ENCODE measurements at regions not wholly inside any gene's neighbourhood (a gene's known extent, or its start where the extent isn't known, plus 50 kb on each side); places are given as distances from the start of the nearest gene placed in this dataset.

DNA sequence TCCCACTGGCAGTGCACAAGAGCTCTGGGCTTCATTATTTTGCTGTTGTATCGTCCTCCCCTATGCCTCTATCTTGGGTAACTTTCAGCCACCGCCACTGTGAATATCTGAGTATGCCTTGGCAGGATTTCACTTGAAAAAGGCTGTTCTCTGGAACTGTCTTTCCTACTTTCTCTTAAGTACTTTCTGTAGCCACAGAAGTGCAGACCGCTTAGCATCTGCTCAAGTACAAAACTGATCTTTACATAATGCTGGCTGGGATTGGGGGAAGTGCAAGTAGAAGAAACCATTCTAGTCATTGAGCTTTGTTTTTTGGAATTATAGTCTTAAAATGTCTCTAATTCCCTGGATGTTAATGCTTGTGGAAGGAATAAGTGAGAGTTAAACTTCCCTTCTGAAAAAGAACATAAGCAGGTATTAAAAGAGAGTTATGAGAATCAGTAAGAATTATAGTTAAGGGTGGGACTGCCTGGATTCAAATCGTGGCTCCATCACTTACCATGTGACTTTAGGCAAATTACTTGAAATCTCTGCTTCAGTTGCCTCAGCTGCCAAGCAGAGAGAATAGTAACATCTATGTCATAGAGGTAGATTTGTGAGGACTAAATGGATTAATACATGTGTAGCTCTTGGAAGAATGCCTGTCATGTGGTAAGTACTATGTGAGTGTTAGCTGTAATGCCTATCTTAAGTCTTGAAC, 77.5 kb downstream of the MID1IP1 start:
- H3K27ac Mint-ChIP-seq = peak overlapping the region; percentile 67
- POLR2A ChIA-PET = interaction anchor here (1.6 to 1.9 kb wide), 2 partner anchors 75 to 78 kb away, joined by 4 to 6 read pairs; partner anchors contain the start of gene MID1IP1

DNA sequence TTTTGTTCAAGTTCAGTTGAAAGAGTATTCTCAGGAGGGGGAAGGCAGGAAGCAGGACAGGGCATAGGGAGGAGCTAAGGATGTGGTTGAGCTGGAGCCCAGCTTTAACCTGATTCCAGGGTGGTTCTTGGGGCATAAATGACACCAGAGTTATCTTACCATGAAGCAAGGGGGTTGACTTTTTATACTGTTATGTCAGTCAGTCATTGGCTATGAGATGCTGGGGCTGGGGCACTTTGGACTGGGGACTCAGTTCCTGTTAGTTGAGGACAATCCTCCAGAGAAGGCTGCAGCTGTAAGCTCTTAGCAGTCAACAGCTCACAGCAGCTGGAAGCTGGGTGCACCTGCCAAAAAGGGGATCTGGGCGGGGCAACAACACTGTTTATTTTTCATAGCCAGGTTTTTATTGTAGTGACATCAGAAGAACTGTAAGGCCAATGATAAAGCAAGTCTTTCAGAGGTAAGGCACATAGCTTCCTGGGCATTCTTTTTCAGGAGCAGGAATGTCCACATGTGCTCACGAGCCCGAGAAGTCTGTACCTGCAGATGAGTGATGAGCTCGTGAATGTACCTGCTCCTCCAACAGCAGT, 78.5 kb downstream of the MID1IP1 start:
- Mint-ChIP-seq H3K27me3 (no peaks in the 10 kb centered on the region), H3K4me1 (peaks cover 8% of the 10 kb centered on the region), H3K4me3 (peak overlapping the region; percentile 44), H3K27ac (peak overlapping the region; percentile 51), H3K36me3 (no peaks in the 10 kb centered on the region), H3K9me3 (no peaks in the 10 kb centered on the region)
- ATAC-seq (ENCODE audit: low read depth) (peak; percentile 78), DNase-seq (no peak)
- POLR2A ChIA-PET = interaction anchor here (0.9 to 1.9 kb wide), 5 partner anchors 12 to 78 kb away, joined by 3 to 6 read pairs (median 4); partner anchors contain the start of gene MID1IP1

More for the DNA sequence above, 77.5 kb downstream of the MID1IP1 start:
- DNase-seq (no peak), ATAC-seq (ENCODE audit: low read depth) (no peak)
- Mint-ChIP-seq H3K27me3 (no peaks in the 10 kb centered on the region), H3K36me3 (no peaks in the 10 kb centered on the region), H3K4me3 (no peak overlapping the region), H3K4me1 (peaks cover 8% of the 10 kb centered on the region), H3K9me3 (no peaks in the 10 kb centered on the region)

DNA sequence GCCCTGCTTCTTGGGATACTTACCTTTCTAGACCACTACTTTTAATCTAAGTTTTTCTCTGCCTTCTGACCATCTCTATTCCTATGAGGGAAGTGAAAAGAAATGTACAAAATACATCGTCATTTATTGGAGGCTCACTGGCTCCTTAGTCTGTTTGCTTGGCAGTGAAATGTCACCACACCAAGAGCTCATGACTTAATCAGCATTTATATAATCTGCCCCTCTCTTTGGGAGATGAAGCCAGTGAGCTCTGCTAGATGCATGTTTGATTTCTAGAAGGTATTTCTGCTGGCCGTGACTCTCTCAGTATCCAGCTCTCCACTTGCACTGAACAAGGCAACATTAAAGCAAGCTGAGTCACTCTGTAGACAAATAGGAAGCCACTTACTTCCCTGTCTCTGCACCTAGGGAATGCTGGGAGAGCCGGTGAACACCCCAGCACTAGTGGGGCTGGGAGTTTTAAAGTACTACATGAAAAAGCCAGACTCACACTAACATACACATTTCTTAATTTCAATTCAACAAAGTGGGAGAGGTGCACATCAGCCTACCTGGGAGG, 79.1 kb downstream of the MID1IP1 start:
- H3K27me3 Mint-ChIP-seq = no peaks in the 10 kb centered on the region
- no peak overlapping the region for H3K4me3 Mint-ChIP-seq
- no peak for DNase-seq
- H3K9me3 Mint-ChIP-seq = no peaks in the 10 kb centered on the region
- H3K27ac Mint-ChIP-seq = no peak overlapping the region
- peaks cover 8% of the 10 kb centered on the region for H3K4me1 Mint-ChIP-seq
- ATAC-seq (ENCODE audit: low read depth) = no peak
- no peaks in the 10 kb centered on the region for H3K36me3 Mint-ChIP-seq
- POLR2A ChIA-PET = interaction anchor here (0.9 to 1.9 kb wide), 5 partner anchors 12 to 79 kb away, joined by 3 to 6 read pairs (median 4); partner anchors contain the start of gene MID1IP1

DNA sequence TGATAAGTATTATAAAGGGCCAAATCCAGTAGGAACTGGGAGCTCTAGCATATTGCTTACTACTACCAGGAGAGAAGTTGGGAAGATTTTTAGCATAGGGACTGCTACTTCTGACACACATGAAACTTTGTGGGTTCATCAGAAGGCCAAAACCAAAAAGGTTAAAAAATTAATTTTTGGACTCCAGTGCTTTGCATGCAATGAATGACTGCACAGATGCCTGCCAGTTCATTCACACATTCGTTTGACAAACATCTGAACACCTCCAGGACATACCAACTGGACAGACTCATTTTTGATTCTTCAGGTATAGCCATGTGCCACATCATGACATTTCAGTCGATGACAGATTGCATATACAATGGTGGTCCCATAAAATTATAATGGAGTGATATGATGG, 79.8 kb downstream of the MID1IP1 start:
- ATAC-seq (ENCODE audit: low read depth) (no peak), DNase-seq (no peak)
- no peaks in the 10 kb centered on the region for H3K27me3 Mint-ChIP-seq
- no peak overlapping the region for H3K27ac Mint-ChIP-seq
- no peak overlapping the region for H3K4me3 Mint-ChIP-seq
- POLR2A ChIA-PET = interaction anchor here (1.9 kb wide), 1 partner anchor 77 kb away, joined by 6 read pairs; no protein-coding TSS in a partner anchor
- peaks cover 8% of the 10 kb centered on the region for H3K4me1 Mint-ChIP-seq
- no peaks in the 10 kb centered on the region for H3K36me3 Mint-ChIP-seq
- no peaks in the 10 kb centered on the region for H3K9me3 Mint-ChIP-seq

DNA sequence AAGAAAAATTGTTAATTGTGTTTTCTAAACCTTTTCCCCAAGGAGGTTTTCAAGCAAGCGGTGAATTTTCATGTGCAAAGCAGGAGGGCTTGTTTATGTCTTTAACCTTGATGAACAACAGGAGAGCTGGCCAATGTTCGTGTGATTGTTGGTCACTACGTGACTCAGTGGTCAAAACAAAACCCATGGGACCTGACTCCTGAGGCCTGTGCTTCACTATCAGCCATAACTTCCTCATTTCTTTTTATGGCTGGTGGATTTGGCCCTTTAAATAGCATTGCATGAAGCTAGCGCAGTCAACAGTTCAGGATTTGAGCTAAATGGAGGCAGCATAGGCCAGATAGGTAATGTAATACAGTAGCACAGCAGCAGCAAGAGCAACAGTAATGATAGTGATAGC, 80.5 kb downstream of the MID1IP1 start:
- Mint-ChIP-seq H3K4me1 (peaks cover 8% of the 10 kb centered on the region), H3K27ac (no peak overlapping the region), H3K4me3 (no peak overlapping the region), H3K27me3 (no peaks in the 10 kb centered on the region), H3K36me3 (no peaks in the 10 kb centered on the region), H3K9me3 (no peaks in the 10 kb centered on the region)
- ATAC-seq (ENCODE audit: low read depth) (no peak), DNase-seq (no peak)
- POLR2A ChIA-PET = no interaction called here

DNA sequence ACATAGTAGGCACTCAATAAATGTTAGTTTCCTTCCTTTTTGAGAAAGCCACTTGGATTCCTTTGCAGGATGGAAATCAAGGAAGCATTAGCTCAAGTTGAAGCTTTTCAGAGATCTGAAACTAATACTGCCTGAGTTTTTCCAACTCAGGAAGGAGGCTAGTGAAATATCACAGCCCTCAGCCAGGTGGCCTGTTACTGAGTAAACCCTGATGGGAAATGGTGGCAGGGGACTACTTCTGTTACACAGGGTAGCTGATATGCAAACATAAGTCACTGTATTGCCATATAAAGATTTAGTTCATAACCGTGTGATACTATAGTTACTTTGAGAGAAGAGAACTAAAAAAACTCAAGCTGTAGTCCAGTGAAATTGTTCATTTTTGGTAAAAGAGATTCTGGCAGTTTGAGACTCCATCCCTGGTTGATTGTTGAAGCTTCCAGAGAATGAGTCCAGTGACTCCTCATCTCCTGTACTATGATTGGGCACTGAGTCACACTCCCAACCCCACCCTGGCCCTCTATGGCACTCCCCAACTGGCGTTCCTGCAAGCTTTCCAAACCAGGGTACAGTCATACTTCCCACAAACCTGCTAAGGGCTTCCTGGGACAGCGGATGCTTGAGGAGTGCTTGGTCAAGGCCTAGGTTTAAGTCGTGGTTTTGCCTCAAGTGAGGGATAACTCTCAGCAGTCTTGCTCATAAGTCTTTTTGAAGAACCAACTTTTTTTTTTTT, 81.8 kb downstream of the MID1IP1 start:
- H3K36me3 Mint-ChIP-seq = no peaks in the 10 kb centered on the region
- H3K27ac Mint-ChIP-seq = no peak overlapping the region
- DNase-seq (no peak), ATAC-seq (ENCODE audit: low read depth) (no peak)
- H3K27me3 Mint-ChIP-seq = no peaks in the 10 kb centered on the region
- POLR2A ChIA-PET = no interaction called here
- H3K4me3 Mint-ChIP-seq = no peak overlapping the region
- H3K9me3 Mint-ChIP-seq = no peaks in the 10 kb centered on the region
- H3K4me1 Mint-ChIP-seq = peaks cover 8% of the 10 kb centered on the region

DNA sequence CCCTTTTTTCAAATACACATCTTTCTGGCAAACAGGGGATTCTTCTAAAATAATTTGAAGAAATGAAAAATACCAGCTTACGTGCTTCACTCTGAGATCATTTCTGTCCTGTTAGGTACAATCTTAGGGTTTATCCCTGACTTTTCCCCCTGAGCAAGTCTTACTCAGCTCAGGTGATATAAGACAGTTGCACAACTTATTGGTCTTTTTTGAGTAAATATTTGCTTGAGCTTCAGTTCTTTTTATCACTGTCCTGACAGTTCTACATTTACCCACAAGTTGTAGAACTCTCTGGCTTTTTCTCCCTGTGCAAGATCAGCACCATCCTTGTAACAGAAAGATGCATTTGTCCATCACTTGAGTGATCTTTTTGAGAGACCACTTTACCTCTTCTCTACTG, 84.9 kb downstream of the MID1IP1 start:
- H3K27ac Mint-ChIP-seq = no peak overlapping the region
- DNase-seq = no peak
- no peaks in the 10 kb centered on the region for H3K9me3 Mint-ChIP-seq

DNA sequence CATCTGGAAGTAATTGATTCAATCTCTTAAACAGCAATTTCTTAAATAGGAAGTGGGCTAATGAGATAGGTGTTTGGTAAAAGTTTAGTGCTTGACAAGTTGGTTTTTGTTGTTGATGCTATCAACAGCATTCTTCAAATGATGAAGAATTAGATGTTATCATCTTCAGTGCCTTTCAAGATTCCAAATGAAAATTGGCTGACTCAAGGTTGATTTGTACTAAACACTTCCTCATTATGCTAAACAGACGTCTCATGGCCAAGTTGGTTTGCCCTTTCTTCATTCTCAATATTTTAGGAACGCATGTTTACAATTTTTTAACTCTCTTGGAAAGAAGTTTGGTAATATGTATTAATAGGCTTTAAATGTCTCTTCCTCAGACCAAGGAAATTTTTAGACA, 86.0 kb downstream of the MID1IP1 start:
- ATAC-seq (ENCODE audit: low read depth) (no peak), DNase-seq (no peak)
- Mint-ChIP-seq H3K36me3 (no peaks in the 10 kb centered on the region), H3K9me3 (no peaks in the 10 kb centered on the region), H3K27me3 (no peaks in the 10 kb centered on the region), H3K4me1 (peaks cover 8% of the 10 kb centered on the region), H3K27ac (no peak overlapping the region), H3K4me3 (no peak overlapping the region)
- POLR2A ChIA-PET = no interaction called here

More for the DNA sequence above, 84.9 kb downstream of the MID1IP1 start:
- Mint-ChIP-seq H3K4me3 (no peak overlapping the region), H3K4me1 (no peaks in the 10 kb centered on the region), H3K27me3 (no peaks in the 10 kb centered on the region), H3K36me3 (no peaks in the 10 kb centered on the region)
- ATAC-seq (ENCODE audit: low read depth) = no peak
- POLR2A ChIA-PET = no interaction called here

DNA sequence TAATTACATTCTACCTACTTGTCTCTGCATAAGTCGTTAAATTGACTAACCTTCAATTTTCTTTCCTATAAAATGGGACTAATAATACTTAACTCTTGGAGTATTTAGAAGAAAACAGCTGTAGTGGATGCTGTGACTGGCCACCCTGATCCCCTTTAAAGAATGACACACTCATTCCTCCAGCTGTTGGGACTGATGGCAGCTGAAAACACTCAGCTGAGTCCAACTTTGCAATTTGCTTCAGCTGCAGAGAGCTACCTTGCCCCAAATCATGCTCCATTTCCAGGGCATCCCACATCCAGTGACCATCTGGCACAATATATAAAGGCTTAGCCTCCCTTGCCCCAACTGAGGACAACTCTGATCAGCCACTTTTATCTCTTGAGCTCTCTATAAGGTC, 89.1 kb downstream of the MID1IP1 start:
- no peaks in the 10 kb centered on the region for H3K9me3 Mint-ChIP-seq
- H3K27ac Mint-ChIP-seq = no peak overlapping the region
- DNase-seq (no peak), ATAC-seq (ENCODE audit: low read depth) (no peak)
- H3K27me3 Mint-ChIP-seq = no peaks in the 10 kb centered on the region
- POLR2A ChIA-PET = no interaction called here
- H3K4me3 Mint-ChIP-seq = no peak overlapping the region
- H3K36me3 Mint-ChIP-seq = no peaks in the 10 kb centered on the region
- peaks cover 10% of the 10 kb centered on the region for H3K4me1 Mint-ChIP-seq

DNA sequence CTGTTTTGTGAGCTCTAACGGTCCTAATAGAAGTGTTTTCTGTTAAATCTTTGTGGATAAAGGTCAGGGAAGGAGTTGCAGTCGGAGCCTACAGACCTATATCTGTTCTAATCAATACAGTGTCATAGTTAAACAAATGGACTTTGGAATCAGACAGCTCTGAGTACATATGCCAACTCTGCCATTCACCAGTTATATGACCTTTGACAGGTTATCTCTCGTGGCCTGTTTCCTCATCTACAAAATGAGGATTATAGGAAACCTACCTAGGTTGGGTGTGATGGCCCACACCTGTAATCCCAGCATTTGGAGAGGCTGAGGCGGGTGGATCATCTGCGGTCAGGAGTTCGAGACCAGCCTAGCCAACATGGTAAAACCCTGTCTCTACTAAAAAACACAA, 89.7 kb downstream of the MID1IP1 start:
- no peak overlapping the region for H3K4me3 Mint-ChIP-seq
- peaks cover 10% of the 10 kb centered on the region for H3K4me1 Mint-ChIP-seq
- no peak for DNase-seq
- no peaks in the 10 kb centered on the region for H3K36me3 Mint-ChIP-seq
- no peaks in the 10 kb centered on the region for H3K9me3 Mint-ChIP-seq
- no peak for ATAC-seq (ENCODE audit: low read depth)
- no peaks in the 10 kb centered on the region for H3K27me3 Mint-ChIP-seq
- POLR2A ChIA-PET = interaction anchor here (1.3 to 1.7 kb wide), 2 partner anchors 87 to 89 kb away, joined by 6 to 9 read pairs; partner anchors contain the start of gene MID1IP1
- H3K27ac Mint-ChIP-seq = no peak overlapping the region

DNA sequence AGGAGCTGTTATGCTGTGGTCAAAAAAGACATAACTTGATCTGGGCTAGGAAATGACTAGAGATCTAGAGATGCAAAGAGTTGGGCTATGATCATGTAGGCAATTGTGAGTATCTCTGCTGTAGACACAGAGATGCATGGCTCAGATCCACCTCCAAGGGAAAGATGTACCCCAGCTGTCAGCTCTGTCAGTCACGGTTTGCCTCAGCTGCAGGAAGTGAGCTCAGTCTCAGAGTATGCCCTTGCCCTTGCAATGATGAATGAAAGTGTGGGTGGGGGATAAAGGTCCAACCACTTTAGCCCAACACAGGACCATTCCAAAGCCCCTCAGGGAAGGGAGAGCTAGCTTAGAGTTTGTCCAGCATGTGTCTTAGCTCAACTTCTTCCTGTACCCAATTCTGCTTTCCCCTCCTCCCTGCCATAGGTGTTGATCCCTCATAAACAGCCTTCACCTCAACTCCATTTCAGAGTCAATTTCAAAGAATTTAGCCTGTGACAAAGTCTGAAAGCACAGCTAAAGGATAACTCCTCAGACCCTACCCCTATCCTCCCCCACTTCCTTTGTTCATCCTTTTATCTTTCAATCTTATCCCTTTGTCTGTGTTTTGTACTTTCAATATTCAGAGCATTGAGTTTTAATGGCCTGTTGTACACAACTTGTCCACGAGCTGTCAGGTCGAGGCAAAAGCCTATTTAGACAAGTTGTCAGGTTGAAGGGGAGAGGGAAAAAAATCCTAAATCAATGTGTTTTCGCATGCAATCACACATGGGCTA, 90.6 kb downstream of the MID1IP1 start:
- Mint-ChIP-seq H3K27me3 (no peaks in the 10 kb centered on the region), H3K4me3 (no peak overlapping the region), H3K4me1 (peaks cover 10% of the 10 kb centered on the region), H3K36me3 (no peaks in the 10 kb centered on the region), H3K9me3 (no peaks in the 10 kb centered on the region), H3K27ac (peak overlapping the region; percentile 52)
- POLR2A ChIA-PET = interaction anchor here (0.7 to 1.7 kb wide), 4 partner anchors 12 to 90 kb away, joined by 3 to 9 read pairs (median 6); partner anchors contain the start of gene MID1IP1
- no peak for DNase-seq
- peak; percentile 93 for ATAC-seq (ENCODE audit: low read depth)

DNA sequence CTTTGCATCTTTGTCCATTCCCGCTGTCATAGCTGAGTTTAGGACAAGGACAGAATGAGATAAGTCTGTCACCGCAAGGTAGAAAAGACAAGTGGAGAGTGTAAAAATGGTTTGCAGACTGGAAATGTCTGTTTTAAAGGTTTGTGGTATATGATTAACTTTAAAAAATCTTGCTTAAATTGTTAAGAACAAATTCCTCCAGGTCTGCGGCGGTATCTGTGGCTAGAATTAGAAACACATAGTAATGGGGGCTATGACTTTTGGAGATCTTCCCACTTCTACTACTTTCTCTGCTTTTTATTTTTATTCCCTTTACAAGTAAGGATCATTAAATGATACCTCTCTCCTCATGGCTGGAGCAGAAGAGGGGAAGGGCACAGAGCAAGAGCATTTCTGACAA, 92.2 kb downstream of the MID1IP1 start:
- ATAC-seq (ENCODE audit: low read depth) (no peak), DNase-seq (no peak)
- no peaks in the 10 kb centered on the region for H3K27me3 Mint-ChIP-seq
- H3K4me3 Mint-ChIP-seq = no peak overlapping the region
- POLR2A ChIA-PET = no interaction called here
- peaks cover 10% of the 10 kb centered on the region for H3K4me1 Mint-ChIP-seq
- H3K36me3 Mint-ChIP-seq = no peaks in the 10 kb centered on the region
- H3K9me3 Mint-ChIP-seq = no peaks in the 10 kb centered on the region
- no peak overlapping the region for H3K27ac Mint-ChIP-seq

DNA sequence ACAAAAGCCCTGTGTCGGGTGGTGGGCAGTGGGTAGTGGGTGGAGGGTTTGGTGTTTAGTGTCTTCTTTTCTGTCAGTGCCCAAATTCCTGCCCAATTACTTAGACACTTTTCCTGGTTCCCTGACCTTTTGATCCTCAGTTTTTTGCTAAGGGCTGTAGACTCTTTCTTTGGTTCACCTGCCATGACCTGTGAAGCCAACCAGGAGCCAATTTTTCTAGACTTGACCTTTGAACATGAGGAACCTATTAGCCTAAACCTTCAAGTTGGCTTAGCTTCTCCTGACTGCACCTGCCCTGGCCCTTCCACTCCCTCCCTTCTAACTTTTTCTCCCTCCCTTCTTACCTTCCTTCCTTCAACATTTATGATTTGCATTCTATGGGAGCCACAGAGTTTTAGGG, 94.5 kb downstream of the MID1IP1 start:
- POLR2A ChIA-PET = no interaction called here
- H3K4me1 Mint-ChIP-seq = peaks cover 10% of the 10 kb centered on the region
- no peak for DNase-seq
- no peaks in the 10 kb centered on the region for H3K36me3 Mint-ChIP-seq
- no peak overlapping the region for H3K4me3 Mint-ChIP-seq
- ATAC-seq (ENCODE audit: low read depth) = no peak
- H3K27me3 Mint-ChIP-seq = no peaks in the 10 kb centered on the region
- no peak overlapping the region for H3K27ac Mint-ChIP-seq
- H3K9me3 Mint-ChIP-seq = no peaks in the 10 kb centered on the region
